Neural cell (in vitro differentiated cells): ENCODE measurements at regions not wholly inside any gene's neighbourhood (a gene's known extent, or its start where the extent isn't known, plus 50 kb on each side); places are given as distances from the start of the nearest gene placed in this dataset.

Experiments
- H2AFZ ChIP-seq: fragments of 200-600, 300-800 bp; sonication (generic), shearing (Covaris generic); 2 replicates; pipeline ENCODE4 v1.6.0; 2014; ENCODE audit warnings: low read depth, mild to moderate bottlenecking, antibody characterized with exemption, low read length, moderate library complexity
- H3F3A ChIP-seq: fragments of 200-600 bp; shearing (Covaris generic); 2 replicates; pipeline ENCODE4 v1.6.1; 2016; ENCODE audit warnings: mild to moderate bottlenecking, moderate library complexity, mixed read lengths, antibody characterized with exemption, low read length; ENCODE audit not compliant: insufficient read depth, poor library complexity, severe bottlenecking
- H3K27ac ChIP-seq: fragments of 200-600, 300-800 bp; sonication (generic), shearing (Covaris generic); 2 replicates; pipeline ENCODE4 v1.5.1; 2014; ENCODE audit warnings: mild to moderate bottlenecking, low read length, moderate library complexity
- H3K27me3 ChIP-seq: fragments of 300-800, 200-600 bp; sonication (generic), shearing (Covaris generic); 2 replicates; pipeline ENCODE4 v1.6.0; 2014; ENCODE audit warnings: mild to moderate bottlenecking, low read depth, low read length, moderate library complexity; ENCODE audit not compliant: insufficient read depth
- H3K36me3 ChIP-seq: fragments of 300-800, 200-600 bp; sonication (generic), shearing (Covaris generic); 2 replicates; pipeline ENCODE4 v1.5.1; 2014; ENCODE audit warnings: mild to moderate bottlenecking, antibody characterized with exemption, low read length, moderate library complexity; ENCODE audit not compliant: insufficient read depth
- H3K4me2 ChIP-seq: fragments of 300-800, 200-600 bp; sonication (generic), shearing (Covaris generic); 2 replicates; pipeline ENCODE4 v1.6.0; 2014; ENCODE audit warnings: mild to moderate bottlenecking, low read length
- H3K4me3 ChIP-seq: fragments of 300-800, 200-600 bp; sonication (generic), shearing (Covaris generic); 2 replicates; pipeline ENCODE4 v1.5.1; 2014; ENCODE audit warnings: mild to moderate bottlenecking, low read length, moderate library complexity
- H3K79me2 ChIP-seq: fragments of 200-600 bp; shearing (Covaris generic); replicated peaks from 2 replicates; pipeline ENCODE4 v1.6.0; 2014; ENCODE audit warnings: mild to moderate bottlenecking, low read length, moderate library complexity; ENCODE audit not compliant: insufficient read depth
- H3K9ac ChIP-seq: fragments of 300-800, 200-600 bp; sonication (generic), shearing (Covaris generic); 2 replicates; pipeline ENCODE4 v1.6.1; 2016; ENCODE audit warnings: mild to moderate bottlenecking, low read length, mixed read lengths
- H3K9me2 ChIP-seq: fragments of 200-600 bp; shearing (Covaris generic); 2 replicates; pipeline ENCODE4 v1.6.1; 2016; ENCODE audit warnings: mild to moderate bottlenecking, low read length, mixed read lengths; ENCODE audit not compliant: insufficient read depth
- H3K9me3 ChIP-seq: fragments of 200-600, 300-800 bp; sonication (generic), shearing (Covaris generic); 2 replicates; pipeline ENCODE4 v1.6.1; 2016; ENCODE audit warnings: mild to moderate bottlenecking, mixed run types, low read length, moderate library complexity, mixed read lengths
- H4K20me1 ChIP-seq: fragments of 200-600 bp; shearing (Covaris generic); 2 replicates; pipeline ENCODE4 v1.6.1; 2016; ENCODE audit warnings: mild to moderate bottlenecking, mixed run types; ENCODE audit not compliant: insufficient read depth
- CTCF ChIP-seq: fragments of 450-650 bp; IDR thresholded peaks from 2 replicates; pipeline ENCODE4 v1.5.1; 2014; ENCODE audit warnings: antibody characterized with exemption, mild to moderate bottlenecking, moderate library complexity; ENCODE audit not compliant: poor library complexity, severe bottlenecking
- EP300 ChIP-seq: fragments of 450-650 bp; conservative IDR thresholded peaks from 2 replicates; pipeline ENCODE4 v1.6.1; 2014; ENCODE audit warnings: antibody characterized with exemption, mild to moderate bottlenecking, moderate library complexity; ENCODE audit not compliant: poor library complexity, severe bottlenecking
- EZH2 ChIP-seq: fragments of 200-600, 300-800 bp; shearing (Covaris generic), sonication (generic); IDR thresholded peaks from 2 replicates; pipeline ENCODE4 v1.6.1; 2014; ENCODE audit warnings: antibody characterized with exemption, low read length, borderline replicate concordance, mild to moderate bottlenecking; ENCODE audit not compliant: insufficient read depth, poor library complexity, severe bottlenecking
- MXI1 ChIP-seq: fragments of 450-650 bp; conservative IDR thresholded peaks from 2 replicates; pipeline ENCODE4 v1.6.1; 2014; ENCODE audit warnings: antibody characterized with exemption, mild to moderate bottlenecking; ENCODE audit not compliant: poor library complexity, severe bottlenecking
- POLR2AphosphoS5 ChIP-seq: IDR thresholded peaks from 2 replicates; pipeline ENCODE4 v1.6.1; 2012
- RAD21 ChIP-seq: fragments of 450-650 bp; conservative IDR thresholded peaks from 2 replicates; pipeline ENCODE4 v1.6.1; 2014; ENCODE audit warnings: antibody characterized with exemption, mild to moderate bottlenecking, moderate library complexity
- SMC3 ChIP-seq: fragments of 450-650 bp; conservative IDR thresholded peaks from 2 replicates; pipeline ENCODE4 v1.6.1; 2014; ENCODE audit warnings: antibody characterized with exemption, mild to moderate bottlenecking, moderate library complexity; ENCODE audit not compliant: poor library complexity
- TAF1 ChIP-seq: IDR thresholded peaks from 2 replicates; pipeline ENCODE4 v1.6.1; 2012; ENCODE audit warnings: low read depth
- TF ChIP-seq, protein P1 (sequence below): IDR thresholded peaks from 2 replicates; pipeline ENCODE4 v1.6.1; 2012; ENCODE audit warnings: borderline replicate concordance

GRCh38 chrX:42220666-42221065 lies 297.3 kb upstream of the CASK start:
- TF ChIP-seq RAD21, result no peak
- Histone ChIP-seq H3K79me2 (no peaks in the 10 kb centered on the region), H3F3A (no peaks in the 10 kb centered on the region), H2AFZ (no peak overlapping the region), H3K9me3 (no peaks in the 10 kb centered on the region), H3K9ac (no peak overlapping the region), H3K36me3 (no peaks in the 10 kb centered on the region), H4K20me1 (no peaks in the 10 kb centered on the region), H3K27ac (no peak overlapping the region), H3K9me2 (no peaks in the 10 kb centered on the region), H3K4me2 (no peak overlapping the region), H3K4me3 (no peak overlapping the region), H3K27me3 (no peaks in the 10 kb centered on the region)

DNA sequence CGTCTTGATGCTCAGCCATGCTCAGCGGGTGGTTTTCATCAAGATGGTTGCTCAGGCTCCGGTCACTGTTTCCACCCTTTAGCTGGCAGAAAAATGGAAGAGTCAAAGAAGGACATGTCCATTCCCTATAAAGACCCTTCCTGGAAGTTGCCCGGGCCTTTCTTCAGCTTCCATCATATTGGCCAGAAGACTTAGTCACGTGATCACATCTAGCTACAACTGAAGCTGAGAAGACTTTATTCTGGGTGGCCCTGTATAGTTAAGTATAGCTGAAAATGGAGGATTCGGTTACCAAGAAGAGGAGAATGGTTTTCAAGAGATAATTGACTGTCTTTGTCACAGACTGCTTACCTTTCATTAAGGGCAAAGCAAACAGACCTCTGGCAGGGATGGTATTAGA lies 296.7 kb upstream of the CASK start:
- H3K9ac ChIP-seq, result no peak overlapping the region
- H3K9me2 ChIP-seq, result no peaks in the 10 kb centered on the region
- no peaks in the 10 kb centered on the region for H3K27me3 ChIP-seq
- no peak overlapping the region for H3K4me3 ChIP-seq
- no peaks in the 10 kb centered on the region for H3K79me2 ChIP-seq
- H4K20me1 ChIP-seq, result no peaks in the 10 kb centered on the region
- H3K27ac ChIP-seq, result no peak overlapping the region
- H3K9me3 ChIP-seq, result no peaks in the 10 kb centered on the region
- no peaks in the 10 kb centered on the region for H3K36me3 ChIP-seq
- H2AFZ ChIP-seq, result no peak overlapping the region
- TF ChIP-seq EP300, result no peak
- no peak for TF ChIP-seq TAF1
- TF ChIP-seq CTCF, result no peak
- no peak for TF ChIP-seq SMC3
- TF ChIP-seq EZH2, result no peak
- no peak for TF ChIP-seq RAD21
- TF ChIP-seq MXI1, result no peak
- TF ChIP-seq, protein P1, sequence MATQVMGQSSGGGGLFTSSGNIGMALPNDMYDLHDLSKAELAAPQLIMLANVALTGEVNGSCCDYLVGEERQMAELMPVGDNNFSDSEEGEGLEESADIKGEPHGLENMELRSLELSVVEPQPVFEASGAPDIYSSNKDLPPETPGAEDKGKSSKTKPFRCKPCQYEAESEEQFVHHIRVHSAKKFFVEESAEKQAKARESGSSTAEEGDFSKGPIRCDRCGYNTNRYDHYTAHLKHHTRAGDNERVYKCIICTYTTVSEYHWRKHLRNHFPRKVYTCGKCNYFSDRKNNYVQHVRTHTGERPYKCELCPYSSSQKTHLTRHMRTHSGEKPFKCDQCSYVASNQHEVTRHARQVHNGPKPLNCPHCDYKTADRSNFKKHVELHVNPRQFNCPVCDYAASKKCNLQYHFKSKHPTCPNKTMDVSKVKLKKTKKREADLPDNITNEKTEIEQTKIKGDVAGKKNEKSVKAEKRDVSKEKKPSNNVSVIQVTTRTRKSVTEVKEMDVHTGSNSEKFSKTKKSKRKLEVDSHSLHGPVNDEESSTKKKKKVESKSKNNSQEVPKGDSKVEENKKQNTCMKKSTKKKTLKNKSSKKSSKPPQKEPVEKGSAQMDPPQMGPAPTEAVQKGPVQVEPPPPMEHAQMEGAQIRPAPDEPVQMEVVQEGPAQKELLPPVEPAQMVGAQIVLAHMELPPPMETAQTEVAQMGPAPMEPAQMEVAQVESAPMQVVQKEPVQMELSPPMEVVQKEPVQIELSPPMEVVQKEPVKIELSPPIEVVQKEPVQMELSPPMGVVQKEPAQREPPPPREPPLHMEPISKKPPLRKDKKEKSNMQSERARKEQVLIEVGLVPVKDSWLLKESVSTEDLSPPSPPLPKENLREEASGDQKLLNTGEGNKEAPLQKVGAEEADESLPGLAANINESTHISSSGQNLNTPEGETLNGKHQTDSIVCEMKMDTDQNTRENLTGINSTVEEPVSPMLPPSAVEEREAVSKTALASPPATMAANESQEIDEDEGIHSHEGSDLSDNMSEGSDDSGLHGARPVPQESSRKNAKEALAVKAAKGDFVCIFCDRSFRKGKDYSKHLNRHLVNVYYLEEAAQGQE, result no peak
- TF ChIP-seq POLR2AphosphoS5, result no peak
- H3F3A ChIP-seq, result no peaks in the 10 kb centered on the region
- H3K4me2 ChIP-seq, result no peak overlapping the region

- Histone ChIP-seq H3K9me3 (no peaks in the 10 kb centered on the region), H3K27me3 (no peaks in the 10 kb centered on the region), H3K36me3 (no peaks in the 10 kb centered on the region), H3F3A (no peaks in the 10 kb centered on the region), H3K9ac (no peak overlapping the region), H4K20me1 (no peaks in the 10 kb centered on the region), H3K79me2 (no peaks in the 10 kb centered on the region), H2AFZ (no peak overlapping the region), H3K9me2 (no peaks in the 10 kb centered on the region), H3K4me3 (no peak overlapping the region), H3K27ac (no peak overlapping the region), H3K4me2 (no peak overlapping the region)
- TF ChIP-seq, protein P1, result no peak
- TF ChIP-seq POLR2AphosphoS5, result no peak
- TF ChIP-seq MXI1, result no peak
- TF ChIP-seq SMC3, result no peak
- no peak for TF ChIP-seq EZH2
- TF ChIP-seq TAF1, result no peak
- TF ChIP-seq EP300, result no peak
These were observed 295.9 kb upstream of the CASK start for GRCh38 chrX:42219231-42219630.
